MM.1S (cell line): ENCODE measurements at regions not wholly inside any gene's neighbourhood (a gene's known extent, or its start where the extent isn't known, plus 50 kb on each side); places are given as distances from the start of the nearest gene placed in this dataset.

ENCODE experiments used
- DNase-seq: peaks from one replicate; pipeline ENCODE4 v3.0.0-alpha.2; 2015
- H2AFZ ChIP-seq: fragments of 300-600 bp; sonication (generic); 2 replicates; pipeline ENCODE4 v1.6.0; 2016; ENCODE audit warnings: antibody characterized with exemption, low read length
- H3F3A ChIP-seq: fragments of 300-600 bp; sonication (generic); 2 replicates; pipeline ENCODE4 v1.6.1; 2016; ENCODE audit warnings: mild to moderate bottlenecking, antibody characterized with exemption, low read length, moderate library complexity, mixed read lengths; ENCODE audit not compliant: insufficient read depth
- H3K27ac ChIP-seq: fragments of 300-600 bp; sonication (generic); 2 replicates; pipeline ENCODE4 v1.5.1; 2016; ENCODE audit warnings: mild to moderate bottlenecking, low read length
- H3K27me3 ChIP-seq: fragments of 300-600 bp; sonication (generic); replicated peaks from 2 replicates; pipeline ENCODE4 v1.6.0; 2016; ENCODE audit warnings: low read length; ENCODE audit not compliant: insufficient read depth
- H3K36me3 ChIP-seq: fragments of 300-600 bp; sonication (generic); replicated peaks from 2 replicates; pipeline ENCODE4 v1.6.1; 2016; ENCODE audit warnings: mild to moderate bottlenecking, low read length, mixed read lengths; ENCODE audit not compliant: insufficient read depth
- H3K4me1 ChIP-seq: fragments of 300-600 bp; sonication (generic); 2 replicates; pipeline ENCODE4 v1.6.1; 2016; ENCODE audit warnings: low read length, mixed read lengths
- H3K4me2 ChIP-seq: fragments of 300-600 bp; sonication (generic); 2 replicates; pipeline ENCODE4 v1.6.0; 2016; ENCODE audit warnings: low read depth, low read length
- H3K4me3 ChIP-seq: fragments of 300-600 bp; sonication (generic); 2 replicates; pipeline ENCODE4 v1.5.1; 2016; ENCODE audit warnings: low read length, mixed read lengths
- H3K79me2 ChIP-seq: fragments of 300-600 bp; sonication (generic); 2 replicates; pipeline ENCODE4 v1.6.1; 2016; ENCODE audit warnings: mixed run types, low read length, mixed read lengths
- H3K9ac ChIP-seq: fragments of 300-600 bp; sonication (generic); 2 replicates; pipeline ENCODE4 v1.6.1; 2016; ENCODE audit warnings: low read length, mixed read lengths
- H3K9me2 ChIP-seq: fragments of 300-600 bp; sonication (generic); replicated peaks from 2 replicates; pipeline ENCODE4 v1.6.1; 2016; ENCODE audit warnings: mild to moderate bottlenecking, low read length, mixed read lengths; ENCODE audit not compliant: insufficient read depth
- H3K9me3 ChIP-seq: fragments of 300-600 bp; sonication (generic); replicated peaks from 2 replicates; pipeline ENCODE4 v1.6.1; 2016; ENCODE audit warnings: mild to moderate bottlenecking, low read length, mixed read lengths; ENCODE audit not compliant: insufficient read depth
- H4K20me1 ChIP-seq: fragments of 300-600 bp; sonication (generic); 2 replicates; pipeline ENCODE4 v1.6.1; 2016; ENCODE audit warnings: mild to moderate bottlenecking, low read length, moderate library complexity, mixed read lengths; ENCODE audit not compliant: insufficient read depth
- CTCF ChIP-seq: fragments of 300-600 bp; sonication (generic); IDR thresholded peaks from 2 replicates; pipeline ENCODE4 v1.5.1; 2016; ENCODE audit warnings: antibody characterized with exemption, low read length, mixed read lengths
- EZH2 ChIP-seq: fragments of 300-600 bp; sonication (generic); optimal IDR thresholded peaks from 2 replicates; pipeline ENCODE3; 2017; ENCODE audit warnings: low read depth, mild to moderate bottlenecking, antibody characterized with exemption, low read length, mixed read lengths
- EZH2phosphoT487 ChIP-seq: fragments of 300-600 bp; sonication (generic); IDR thresholded peaks from 2 replicates; pipeline ENCODE4 v1.6.1; 2018; ENCODE audit warnings: antibody characterized with exemption, low read length

GRCh38 chr13:22298530-22298929 lies 627.7 kb downstream of the FGF9 start:
- no peaks in the 10 kb centered on the region for H3K79me2 ChIP-seq
- no peak for TF ChIP-seq EZH2phosphoT487
- no peak for TF ChIP-seq EZH2
- no peak overlapping the region for H2AFZ ChIP-seq
- H3K36me3 ChIP-seq, result no peaks in the 10 kb centered on the region
- no peak overlapping the region for H3K27ac ChIP-seq
- no peaks in the 10 kb centered on the region for H3K27me3 ChIP-seq
- H3K4me2 ChIP-seq, result no peak overlapping the region
- no peaks in the 10 kb centered on the region for H3K9me2 ChIP-seq
- no peak overlapping the region for H3K4me3 ChIP-seq
- no peak overlapping the region for H3K9ac ChIP-seq
- H4K20me1 ChIP-seq, result no peaks in the 10 kb centered on the region
- H3K9me3 ChIP-seq, result no peaks in the 10 kb centered on the region
- no peaks in the 10 kb centered on the region for H3F3A ChIP-seq
- H3K4me1 ChIP-seq, result no peaks in the 10 kb centered on the region
- no peak for DNase-seq

- no peak overlapping the region for H3K4me3 ChIP-seq
- no peaks in the 10 kb centered on the region for H3K9me3 ChIP-seq
- no peaks in the 10 kb centered on the region for H3K9me2 ChIP-seq
- TF ChIP-seq EZH2phosphoT487 (no peak), EZH2 (no peak), CTCF (no peak)
- H3F3A ChIP-seq, result no peaks in the 10 kb centered on the region
- no peak overlapping the region for H3K27ac ChIP-seq
- no peaks in the 10 kb centered on the region for H3K79me2 ChIP-seq
- H3K9ac ChIP-seq, result no peak overlapping the region
- H4K20me1 ChIP-seq, result no peaks in the 10 kb centered on the region
- H3K4me1 ChIP-seq, result no peaks in the 10 kb centered on the region
- no peak overlapping the region for H3K4me2 ChIP-seq
- H2AFZ ChIP-seq, result no peak overlapping the region
- no peaks in the 10 kb centered on the region for H3K27me3 ChIP-seq
- no peak for DNase-seq
- H3K36me3 ChIP-seq, result no peaks in the 10 kb centered on the region
These were observed 641.0 kb downstream of the FGF9 start for GRCh38 chr13:22311734-22312404.

- Histone ChIP-seq H3K27ac (no peak overlapping the region), H3K79me2 (no peaks in the 10 kb centered on the region), H3K36me3 (no peaks in the 10 kb centered on the region), H4K20me1 (no peaks in the 10 kb centered on the region), H3K4me2 (no peak overlapping the region), H2AFZ (no peak overlapping the region), H3K4me3 (no peak overlapping the region), H3K9ac (no peak overlapping the region), H3K9me3 (no peaks in the 10 kb centered on the region), H3K4me1 (no peaks in the 10 kb centered on the region), H3K27me3 (no peaks in the 10 kb centered on the region), H3F3A (no peaks in the 10 kb centered on the region), H3K9me2 (no peaks in the 10 kb centered on the region)
- TF ChIP-seq EZH2phosphoT487, result no peak
- TF ChIP-seq CTCF, result no peak
- TF ChIP-seq EZH2, result no peak
- DNase-seq, result no peak
These were observed 641.5 kb downstream of the FGF9 start for GRCh38 chr13:22312405-22312803.

- Histone ChIP-seq H3K4me2 (no peak overlapping the region), H3K79me2 (no peaks in the 10 kb centered on the region), H3K4me1 (no peaks in the 10 kb centered on the region), H3K27ac (no peak overlapping the region), H3K9me2 (no peaks in the 10 kb centered on the region), H3K27me3 (no peaks in the 10 kb centered on the region), H3K36me3 (no peaks in the 10 kb centered on the region), H4K20me1 (no peaks in the 10 kb centered on the region), H3F3A (no peaks in the 10 kb centered on the region), H3K9me3 (no peaks in the 10 kb centered on the region), H3K4me3 (no peak overlapping the region), H2AFZ (no peak overlapping the region), H3K9ac (no peak overlapping the region)
- DNase-seq, result no peak
- no peak for TF ChIP-seq EZH2phosphoT487
- TF ChIP-seq EZH2, result no peak
- no peak for TF ChIP-seq CTCF
These were observed 645.7 kb downstream of the FGF9 start for GRCh38 chr13:22316494-22317025.
